Adrenal gland (tissue), 9 donors: ENCODE measurements at regions not wholly inside any gene's neighbourhood (a gene's known extent, or its start where the extent isn't known, plus 50 kb on each side); places are given as distances from the start of the nearest gene placed in this dataset.
"Not testable (repeated sequence)": the region's sequence is repeated elsewhere in the genome, so short reads cannot be mapped to it uniquely, and the experiment has no call there.

Experiments used
- DNase-seq, 7 donors: peaks; one replicate each; pipeline ENCODE4 v3.0.0-alpha.2; 2019 to 2020
- H3K27ac ChIP-seq, 5 donors: fragments of 200-600 bp; sonication (generic) in 4 of 5; 1 replicate in 3 of 5; 2 replicates in 2 of 5; pipeline versions ENCODE4 v1.5.1 to v1.8.0; 2016 to 2020; ENCODE audit warnings: mild to moderate bottlenecking in 1 of 5
- H3K27me3 ChIP-seq: fragments of 200-600 bp; 2 replicates; pipeline ENCODE4 v1.8.0; 2021
- H3K36me3 ChIP-seq, 2 donors: fragments of 200-600 bp; replicated peaks in 1 of 2; 1 replicate in 1 of 2; 2 replicates in 1 of 2; pipeline versions ENCODE4 v1.5.1 to v1.8.0; 2018 to 2022
- H3K4me1 ChIP-seq, 2 donors: fragments of 200-600 bp; replicated peaks in 1 of 2; 1 replicate in 1 of 2; 2 replicates in 1 of 2; pipeline versions ENCODE4 v1.5.1 to v1.8.0; 2018 to 2021
- H3K4me3 ChIP-seq, 4 donors: fragments of 200-600 bp; sonication (generic) in 3 of 4; one replicate each; pipeline ENCODE4 v1.5.1; 2016 to 2018
- H3K9me3 ChIP-seq, 3 donors: fragments of 200-600 bp; sonication (generic) in 1 of 3; replicated peaks in 1 of 3; 1 replicate in 2 of 3; 2 replicates in 1 of 3; pipeline versions ENCODE4 v1.5.1 to v1.8.0; 2016 to 2021
- POLR2A ChIP-seq, 2 donors: fragments of 450-650 bp; IDR thresholded peaks; one replicate each; pipeline ENCODE4 v1.6.1; 2017; ENCODE audit warnings: antibody characterized with exemption in 2 of 2, mild to moderate bottlenecking in 2 of 2, moderate library complexity in 1 of 2
- WGBS, 4 donors: extraction: QIAGEN DNeasy Blood & Tissue Kit in 2 of 4; methylation state at CpG; one replicate each; pipeline versions ENCODE4 v1.1.5 to v1.1.7; 2013 to 2017; 5-methylcytosine and 5-hydroxymethylcytosine counted together
- intact Hi-C, 2 donors: fragments of 100-400 bp; cut with DNase I; formaldehyde crosslinking; loops; one replicate each; pipeline versions ENCODE4 v1.14.1 to v1.15.0; 2022 to 2023
- TF ChIP-seq, protein P1 (sequence below), 6 experiments: fragments of 450-650 bp in 4 of 6; fragments of 200-600 bp in 2 of 6; sonication (generic) in 1 of 6; IDR thresholded peaks; 1 replicate in 5 of 6; 2 replicates in 1 of 6; pipeline versions ENCODE4 v1.5.1 to v1.8.0; 2016 to 2021; ENCODE audit warnings: antibody characterized with exemption in 6 of 6, mild to moderate bottlenecking in 2 of 6, moderate library complexity in 1 of 6
- donor health status: healthy with polysubstance abuse.
- donor health status: Bipolar disorder and iron deficiency.
- donor health status: DM: yes; HTN: yes; CAD: no.
- donor health status: DM: no; HTN: no; CAD: no.
- donor health status: DM: no; HTN: no; CAD: no.

DNA sequence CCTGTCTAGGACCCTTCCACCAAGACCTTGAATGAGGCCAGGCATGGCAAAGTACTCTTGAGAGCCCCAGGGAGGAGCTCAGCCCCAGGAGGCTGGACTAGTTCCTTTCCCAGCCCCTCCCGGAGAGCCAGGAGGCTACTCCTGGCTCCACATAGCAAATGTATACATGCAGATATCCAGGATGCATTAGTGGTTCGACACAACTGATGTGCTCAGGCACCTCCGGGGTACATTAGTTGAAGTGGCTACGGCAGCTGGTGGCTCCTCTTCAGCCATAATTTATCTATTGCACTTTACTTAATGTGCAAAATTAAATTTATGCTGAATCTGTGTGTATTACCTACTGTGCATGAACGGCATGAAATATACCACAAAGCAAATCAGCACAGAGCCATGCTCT lies 182.8 kb upstream of the MEIS1 start:
- Histone ChIP-seq H3K4me1 (no peaks in the 10 kb centered on the region), H3K4me3 (no peak overlapping the region), H3K27ac (no peak overlapping the region), H3K36me3 (no peaks in the 10 kb centered on the region), H3K9me3 (no peaks in the 10 kb centered on the region), H3K27me3 (no peaks in the 10 kb centered on the region)
- intact Hi-C loops = no loop called here
- DNase-seq = no peak
- WGBS, 4 donors = 78 to 89% (median 84%) methylated on average over 2 to 5 of the region's 5 CpGs
- TF ChIP-seq, protein P1, sequence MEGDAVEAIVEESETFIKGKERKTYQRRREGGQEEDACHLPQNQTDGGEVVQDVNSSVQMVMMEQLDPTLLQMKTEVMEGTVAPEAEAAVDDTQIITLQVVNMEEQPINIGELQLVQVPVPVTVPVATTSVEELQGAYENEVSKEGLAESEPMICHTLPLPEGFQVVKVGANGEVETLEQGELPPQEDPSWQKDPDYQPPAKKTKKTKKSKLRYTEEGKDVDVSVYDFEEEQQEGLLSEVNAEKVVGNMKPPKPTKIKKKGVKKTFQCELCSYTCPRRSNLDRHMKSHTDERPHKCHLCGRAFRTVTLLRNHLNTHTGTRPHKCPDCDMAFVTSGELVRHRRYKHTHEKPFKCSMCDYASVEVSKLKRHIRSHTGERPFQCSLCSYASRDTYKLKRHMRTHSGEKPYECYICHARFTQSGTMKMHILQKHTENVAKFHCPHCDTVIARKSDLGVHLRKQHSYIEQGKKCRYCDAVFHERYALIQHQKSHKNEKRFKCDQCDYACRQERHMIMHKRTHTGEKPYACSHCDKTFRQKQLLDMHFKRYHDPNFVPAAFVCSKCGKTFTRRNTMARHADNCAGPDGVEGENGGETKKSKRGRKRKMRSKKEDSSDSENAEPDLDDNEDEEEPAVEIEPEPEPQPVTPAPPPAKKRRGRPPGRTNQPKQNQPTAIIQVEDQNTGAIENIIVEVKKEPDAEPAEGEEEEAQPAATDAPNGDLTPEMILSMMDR (IDR thresholded peaks at IDR 0.05) = no peak
- no peak for TF ChIP-seq POLR2A (IDR thresholded peaks at IDR 0.05)

DNA sequence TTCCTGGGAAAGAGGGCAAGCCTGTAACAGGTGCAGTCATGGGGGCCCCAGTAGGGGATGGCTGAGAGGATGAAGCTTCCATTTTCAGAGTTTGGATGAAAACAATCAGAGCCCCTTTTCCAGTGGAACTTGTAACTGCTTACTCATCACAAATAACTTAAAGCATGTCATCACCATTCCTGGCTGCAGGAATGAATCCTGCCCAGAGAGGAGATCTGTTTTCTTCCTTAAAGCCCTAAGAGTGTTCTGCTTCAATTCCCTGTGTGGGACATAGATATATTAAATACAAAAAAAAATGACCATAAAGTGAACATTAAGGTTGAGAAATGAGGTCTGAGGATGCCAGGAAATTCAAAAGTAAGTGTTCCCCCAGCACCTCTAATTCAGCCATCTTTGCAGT lies 183.4 kb upstream of the MEIS1 start:
- no peaks in the 10 kb centered on the region for H3K27me3 ChIP-seq
- H3K27ac ChIP-seq = no peak overlapping the region
- no peaks in the 10 kb centered on the region for H3K4me1 ChIP-seq
- H3K36me3 ChIP-seq = no peaks in the 10 kb centered on the region
- no peak overlapping the region for H3K4me3 ChIP-seq
- intact Hi-C loops = no loop called here
- TF ChIP-seq, protein P1 (IDR thresholded peaks at IDR 0.05) = no peak
- TF ChIP-seq POLR2A (IDR thresholded peaks at IDR 0.05) = no peak
- no peak for DNase-seq
- no peaks in the 10 kb centered on the region for H3K9me3 ChIP-seq

DNA sequence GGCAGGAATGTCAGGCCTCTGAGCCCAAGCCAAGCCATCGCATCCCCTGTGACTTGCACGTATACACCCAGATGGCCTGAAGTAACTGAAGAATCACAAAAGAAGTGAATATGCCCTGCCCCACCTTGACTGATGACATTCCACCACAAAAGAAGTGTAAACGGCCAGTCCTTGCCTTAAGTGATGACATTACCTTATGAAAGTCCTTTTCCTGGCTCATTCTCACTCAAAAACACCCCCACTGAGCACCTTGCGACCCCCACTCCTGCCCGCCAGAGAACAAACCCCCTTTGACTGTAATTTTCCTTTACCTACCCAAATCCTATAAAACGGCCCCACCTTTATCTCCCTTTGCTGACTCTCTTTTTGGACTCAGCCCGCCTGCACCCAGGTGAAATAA lies 185.8 kb upstream of the MEIS1 start:
- H3K27ac ChIP-seq, H3K27me3 ChIP-seq, H3K4me3 ChIP-seq, H3K36me3 ChIP-seq, H3K4me1 ChIP-seq, H3K9me3 ChIP-seq, intact Hi-C loops, DNase-seq: not testable (repeated sequence)
- WGBS, 4 donors = 77 to 87% (median 78%) methylated on average over 5 to 6 of the region's 7 CpGs

DNA sequence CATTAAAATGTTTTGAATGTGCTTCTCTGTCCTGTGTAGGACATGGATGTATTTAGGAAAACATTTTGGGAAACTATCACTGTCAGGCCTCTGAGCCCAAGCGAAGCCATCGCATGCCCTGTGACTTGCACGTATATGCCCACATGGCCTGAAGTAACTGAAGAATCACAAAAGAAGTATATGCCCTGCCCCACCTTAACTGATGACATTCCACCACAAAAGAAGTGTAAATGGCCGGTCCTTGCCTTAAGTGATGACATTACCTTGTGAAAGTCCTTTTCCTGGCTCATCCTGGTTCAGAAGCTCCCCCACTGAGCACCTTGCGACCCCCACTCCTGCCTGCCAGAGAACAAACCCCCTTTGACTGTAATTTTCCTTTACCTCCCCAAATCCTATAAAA lies 191.1 kb upstream of the MEIS1 start:
- H3K36me3 ChIP-seq, H3K27me3 ChIP-seq, DNase-seq, H3K4me3 ChIP-seq, H3K27ac ChIP-seq, H3K9me3 ChIP-seq, intact Hi-C loops: not testable (repeated sequence)
- H3K4me1 ChIP-seq = peaks cover 9 to 19% of the 10 kb centered on the region in 2 donors
- WGBS, 4 donors = 90 to 94% (median 93%) methylated on average over 5 of the region's 5 CpGs

DNA sequence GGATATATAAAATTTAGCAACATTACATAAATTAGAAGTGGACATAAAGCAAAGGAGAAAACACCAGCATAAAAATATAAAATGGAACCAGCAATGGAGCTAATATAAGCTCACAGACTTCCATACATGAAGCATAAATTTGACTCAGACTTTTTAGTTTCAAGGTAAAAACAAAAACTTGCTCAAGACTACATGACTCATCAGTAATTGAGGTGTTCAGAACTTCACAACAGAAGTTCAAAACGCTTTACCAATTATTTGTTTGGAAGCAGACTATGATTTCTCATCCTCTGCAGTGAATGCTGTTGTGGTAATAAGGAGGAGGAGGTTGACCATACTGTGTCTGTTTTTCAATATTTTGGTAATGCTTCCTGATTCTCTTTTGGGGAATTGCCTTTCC lies 192.0 kb upstream of the MEIS1 start:
- H3K4me3 ChIP-seq, intact Hi-C loops, H3K27ac ChIP-seq, H3K27me3 ChIP-seq, H3K36me3 ChIP-seq, DNase-seq, H3K9me3 ChIP-seq: not testable (repeated sequence)
- WGBS, 4 donors = 34 to 62% (median 41%) methylated on average over 1 of the region's 1 CpG
- peaks cover 9 to 19% of the 10 kb centered on the region in 2 donors for H3K4me1 ChIP-seq

DNA sequence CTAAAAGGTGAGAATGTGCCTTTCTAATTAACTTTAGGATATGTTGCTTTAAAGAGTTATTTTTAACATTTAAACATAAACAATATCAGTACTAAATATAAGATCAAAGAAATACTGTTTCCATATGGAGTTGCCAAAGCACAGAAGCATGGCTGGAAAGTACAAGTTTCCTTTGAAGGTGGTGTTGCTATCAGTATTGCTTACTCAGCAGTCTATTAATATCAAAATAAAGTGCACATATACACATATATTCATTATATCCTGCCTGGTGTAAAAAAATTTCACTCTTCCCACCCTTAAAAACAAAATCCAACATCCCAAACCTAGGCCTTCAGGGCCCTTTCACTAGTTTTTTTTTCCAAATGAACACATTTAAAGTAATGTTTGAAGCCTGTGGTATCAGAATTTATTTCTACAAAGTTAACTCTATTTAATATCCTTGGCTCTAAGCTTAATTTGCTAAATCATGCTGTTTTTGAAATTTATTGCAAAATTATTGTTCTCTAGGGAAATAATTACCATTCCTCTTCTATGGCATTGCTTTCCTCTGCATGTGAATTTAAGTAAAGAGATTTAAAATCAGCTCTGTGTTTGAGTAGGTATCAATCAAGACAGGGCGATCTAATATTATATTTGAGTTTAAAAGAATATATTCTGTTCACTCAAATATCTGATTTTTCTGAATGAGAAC lies 192.7 kb upstream of the MEIS1 start:
- no peak for TF ChIP-seq POLR2A (IDR thresholded peaks at IDR 0.05)
- TF ChIP-seq, protein P1 (IDR thresholded peaks at IDR 0.05) = no peak
- intact Hi-C loops = no loop called here

More for the DNA sequence above, 192.7 kb upstream of the MEIS1 start:
- DNase-seq = no peak
- WGBS, 4 donors = 82 to 94% (median 88%) methylated on average over 1 of the region's 1 CpG
- no peaks in the 10 kb centered on the region for H3K36me3 ChIP-seq
- H3K4me1 ChIP-seq = peaks cover 9 to 19% of the 10 kb centered on the region in 2 donors
- no peak overlapping the region for H3K4me3 ChIP-seq
- H3K27ac ChIP-seq = peak overlapping the region in 1 of 5 donors; percentile 1
- no peaks in the 10 kb centered on the region for H3K27me3 ChIP-seq
- H3K9me3 ChIP-seq = no peaks in the 10 kb centered on the region
